H9 (cell line): ENCODE measurements at regions not wholly inside any gene's neighbourhood (a gene's known extent, or its start where the extent isn't known, plus 50 kb on each side); places are given as distances from the start of the nearest gene placed in this dataset.

Experiments
- DNase-seq: peaks from one replicate; pipeline ENCODE4 v3.0.0-alpha.2; 2017
- H2AFZ ChIP-seq: one replicate; pipeline ENCODE4 v1.6.1; 2013; ENCODE audit warnings: mild to moderate bottlenecking, low read length, control low read depth, moderate library complexity
- H2AK5ac ChIP-seq: 2 replicates; pipeline ENCODE4 v1.6.1; 2013; ENCODE audit warnings: low read length, control low read depth, mixed read lengths; ENCODE audit not compliant: insufficient read length
- H2BK120ac ChIP-seq: one replicate; pipeline ENCODE4 v1.6.1; 2013; ENCODE audit warnings: low read depth, mild to moderate bottlenecking, low read length, control low read depth, inconsistent platforms; ENCODE audit not compliant: poor library complexity, severe bottlenecking
- H2BK12ac ChIP-seq: 2 replicates; pipeline ENCODE4 v1.6.1; 2013; ENCODE audit warnings: low read length, control low read depth, mixed read lengths, low read depth; ENCODE audit not compliant: insufficient read length
- H2BK15ac ChIP-seq: 2 replicates; pipeline ENCODE4 v1.6.1; 2013; ENCODE audit warnings: low read depth, low read length, control low read depth
- H2BK20ac ChIP-seq: one replicate; pipeline ENCODE4 v1.6.1; 2013; ENCODE audit warnings: low read depth, mild to moderate bottlenecking, low read length, control low read depth, inconsistent platforms; ENCODE audit not compliant: poor library complexity, severe bottlenecking
- H2BK5ac ChIP-seq: 2 replicates; pipeline ENCODE4 v1.6.1; 2013; ENCODE audit warnings: low read length, control low read depth, mixed read lengths; ENCODE audit not compliant: insufficient read length
- H3K14ac ChIP-seq: 2 replicates; pipeline ENCODE4 v1.6.1; 2013; ENCODE audit warnings: low read length, control low read depth; ENCODE audit not compliant: insufficient read depth
- H3K18ac ChIP-seq: 2 replicates; pipeline ENCODE4 v1.6.1; 2013; ENCODE audit warnings: low read depth, mild to moderate bottlenecking, mixed read lengths, low read length, control low read depth; ENCODE audit not compliant: insufficient read length
- H3K23ac ChIP-seq: 2 replicates; pipeline ENCODE4 v1.6.1; 2013; ENCODE audit warnings: low read length, control low read depth, mixed read lengths, low read depth; ENCODE audit not compliant: insufficient read length
- H3K23me2 ChIP-seq: 2 replicates; pipeline ENCODE4 v1.6.1; 2013; ENCODE audit warnings: low read depth, mild to moderate bottlenecking, mixed read lengths, low read length, control low read depth; ENCODE audit not compliant: insufficient read length, poor library complexity, severe bottlenecking
- H3K27ac ChIP-seq: 2 replicates; pipeline ENCODE4 v1.5.1; 2013; ENCODE audit warnings: low read length, control low read depth, mixed read lengths, low read depth; ENCODE audit not compliant: insufficient read length
- H3K27me3 ChIP-seq: 2 replicates; pipeline ENCODE4 v1.6.1; 2013; ENCODE audit warnings: low read length, control low read depth, inconsistent platforms; ENCODE audit not compliant: insufficient read depth
- H3K4ac ChIP-seq: 2 replicates; pipeline ENCODE4 v1.6.1; 2013; ENCODE audit warnings: low read depth, mild to moderate bottlenecking, control low read depth, inconsistent platforms, low read length, moderate library complexity
- H3K4me1 ChIP-seq: 2 replicates; pipeline ENCODE4 v1.6.1; 2013; ENCODE audit warnings: low read length, control low read depth, inconsistent platforms; ENCODE audit not compliant: insufficient read depth
- H3K4me2 ChIP-seq: 2 replicates; pipeline ENCODE4 v1.6.1; 2013; ENCODE audit warnings: low read length, control low read depth, mixed read lengths; ENCODE audit not compliant: insufficient read length, insufficient read depth
- H3K56ac ChIP-seq: 2 replicates; pipeline ENCODE4 v1.6.1; 2013; ENCODE audit warnings: low read depth, mild to moderate bottlenecking, mixed read lengths, low read length, control low read depth; ENCODE audit not compliant: insufficient read length
- H3K79me1 ChIP-seq: 2 replicates; pipeline ENCODE4 v1.6.1; 2013; ENCODE audit warnings: low read depth, mild to moderate bottlenecking, moderate library complexity, low read length, control low read depth, inconsistent platforms; ENCODE audit not compliant: insufficient read depth, poor library complexity, severe bottlenecking
- H3K79me2 ChIP-seq: 2 replicates; pipeline ENCODE4 v1.6.1; 2013; ENCODE audit warnings: low read length, control low read depth, inconsistent platforms; ENCODE audit not compliant: insufficient read depth
- H3K9ac ChIP-seq: 2 replicates; pipeline ENCODE4 v1.6.1; 2013; ENCODE audit warnings: low read length, control low read depth, mixed read lengths; ENCODE audit not compliant: insufficient read length; ENCODE audit errors: extremely low read depth
- H3K9me3 ChIP-seq: one replicate; pipeline ENCODE4 v1.6.1; 2013; ENCODE audit warnings: low read depth, low read length, inconsistent platforms; ENCODE audit not compliant: control insufficient read depth
- H3T11ph ChIP-seq: one replicate; pipeline ENCODE4 v1.6.1; 2013; ENCODE audit warnings: mild to moderate bottlenecking, low read length, control low read depth, inconsistent platforms
- H4K20me1 ChIP-seq: one replicate; pipeline ENCODE4 v1.6.1; 2013; ENCODE audit not compliant: control insufficient read depth, insufficient read length, insufficient read depth
- H4K5ac ChIP-seq: 2 replicates; pipeline ENCODE4 v1.6.1; 2013; ENCODE audit warnings: low read depth, mild to moderate bottlenecking, mixed read lengths, low read length, control low read depth; ENCODE audit not compliant: insufficient read length
- H4K8ac ChIP-seq: replicated peaks from 2 replicates; pipeline ENCODE4 v1.6.1; 2013; ENCODE audit warnings: low read length, control low read depth, mixed read lengths, low read depth; ENCODE audit not compliant: insufficient read length
- H4K91ac ChIP-seq: 2 replicates; pipeline ENCODE4 v1.6.1; 2013; ENCODE audit warnings: low read depth, mild to moderate bottlenecking, moderate library complexity, mixed read lengths, low read length, control low read depth; ENCODE audit not compliant: insufficient read length
- H3K27ac Mint-ChIP-seq, 3 experiments: 2 replicates in 2 of 3; 3 replicates in 1 of 3; pipeline ENCODE4 v1.8.0; 2020 to 2021; ENCODE audit warnings: mixed read lengths in 3 of 3, mild to moderate bottlenecking in 1 of 3, moderate library complexity in 1 of 3
- H3K27me3 Mint-ChIP-seq: 2 replicates; pipeline ENCODE4 v1.8.0; 2021; ENCODE audit warnings: low read depth, mild to moderate bottlenecking, moderate library complexity, mixed read lengths
- H3K36me3 Mint-ChIP-seq, 3 experiments: 2 replicates in 2 of 3; 3 replicates in 1 of 3; pipeline ENCODE4 v1.8.0; 2020 to 2021; ENCODE audit warnings: low read depth in 3 of 3, mixed read lengths in 3 of 3; ENCODE audit not compliant: insufficient read depth in 1 of 3
- H3K4me1 Mint-ChIP-seq, 2 experiments: 2 replicates each; pipeline ENCODE4 v1.8.0; 2020; ENCODE audit warnings: mixed read lengths in 2 of 2
- H3K4me3 Mint-ChIP-seq, 2 experiments: 2 replicates in 1 of 2; 3 replicates in 1 of 2; pipeline ENCODE4 v1.8.0; 2020 to 2021; ENCODE audit warnings: mild to moderate bottlenecking in 2 of 2, mixed read lengths in 2 of 2, moderate library complexity in 1 of 2
- H3K9me3 Mint-ChIP-seq, 2 experiments: 2 replicates in 1 of 2; 3 replicates in 1 of 2; pipeline ENCODE4 v1.8.0; 2020; ENCODE audit warnings: mild to moderate bottlenecking in 2 of 2, mixed read lengths in 2 of 2, moderate library complexity in 1 of 2
- WGBS: extraction: QIAGEN DNeasy Blood & Tissue Kit; methylation state at CpG from one replicate; pipeline ENCODE4 v1.1.7; 2013; ENCODE audit warnings: missing lambda C conversion rate, low lambda C conversion rate, mixed read lengths; ENCODE audit not compliant: insufficient read length; ENCODE audit errors: extremely low coverage; 5-methylcytosine and 5-hydroxymethylcytosine counted together
- TF ChIP-seq, protein P1 (sequence below): fragments of 200-600 bp; sonication (generic); conservative IDR thresholded peaks from 3 replicates; pipeline ENCODE4 v1.8.0; 2021; ENCODE audit warnings: antibody characterized with exemption, mild to moderate bottlenecking

DNA sequence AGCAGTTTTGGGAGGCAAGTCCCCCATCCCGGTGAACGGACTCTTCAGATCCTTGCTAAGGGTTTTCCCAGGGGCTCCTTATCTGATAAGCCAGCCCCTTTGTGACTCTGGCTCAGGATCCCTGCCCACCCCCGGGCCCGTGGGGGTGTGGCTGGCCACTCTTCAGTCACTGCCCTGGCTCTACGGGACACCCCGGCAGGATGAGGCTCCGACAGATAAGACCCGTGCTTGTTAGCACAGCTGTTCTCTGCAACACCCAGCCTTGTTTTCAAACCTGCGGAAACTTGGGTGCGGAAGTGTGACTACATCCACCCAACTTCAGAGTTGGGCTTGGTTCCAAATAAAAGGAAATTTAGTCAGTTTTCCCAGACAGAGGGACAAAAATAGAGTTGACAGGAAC lies 66.7 kb upstream of the PODXL start:
- H2BK120ac ChIP-seq = no peak overlapping the region
- H4K91ac ChIP-seq = no peak overlapping the region
- DNase-seq = no peak
- no peaks in the 10 kb centered on the region for H3K23me2 ChIP-seq
- no peak overlapping the region for H3K18ac ChIP-seq
- H2AFZ ChIP-seq = no peak overlapping the region
- no peak overlapping the region for H3K56ac ChIP-seq
- H4K8ac ChIP-seq = no peak overlapping the region
- H3K4me3 Mint-ChIP-seq = no peak overlapping the region
- no peaks in the 10 kb centered on the region; the same call in 1 of the 2 replicates for H3K4me1 ChIP-seq
- no peak overlapping the region for H3K27ac ChIP-seq
- H2AK5ac ChIP-seq = no peak overlapping the region
- H3K27me3 ChIP-seq = no peaks in the 10 kb centered on the region
- H3K9me3 Mint-ChIP-seq = no peaks in the 10 kb centered on the region; a peak in 2 of 5 replicates
- H3K79me2 ChIP-seq = no peaks in the 10 kb centered on the region
- no peaks in the 10 kb centered on the region for H3K79me1 ChIP-seq
- H3T11ph ChIP-seq = no peak overlapping the region
- peaks cover 2% of the 10 kb centered on the region; the same call in 1 of the 2 replicates for H3K27me3 Mint-ChIP-seq
- no peaks in the 10 kb centered on the region for H3K9me3 ChIP-seq
- no peak overlapping the region for H3K23ac ChIP-seq
- H3K4me1 Mint-ChIP-seq = peaks cover 62 to 64% of the 10 kb centered on the region in 2 experiments
- no peak overlapping the region for H2BK15ac ChIP-seq
- no peaks in the 10 kb centered on the region for H4K20me1 ChIP-seq
- no peak overlapping the region for H3K9ac ChIP-seq
- no peak overlapping the region for H2BK20ac ChIP-seq
- no peaks in the 10 kb centered on the region; a peak in 1 of 7 replicates for H3K36me3 Mint-ChIP-seq
- TF ChIP-seq, protein P1, sequence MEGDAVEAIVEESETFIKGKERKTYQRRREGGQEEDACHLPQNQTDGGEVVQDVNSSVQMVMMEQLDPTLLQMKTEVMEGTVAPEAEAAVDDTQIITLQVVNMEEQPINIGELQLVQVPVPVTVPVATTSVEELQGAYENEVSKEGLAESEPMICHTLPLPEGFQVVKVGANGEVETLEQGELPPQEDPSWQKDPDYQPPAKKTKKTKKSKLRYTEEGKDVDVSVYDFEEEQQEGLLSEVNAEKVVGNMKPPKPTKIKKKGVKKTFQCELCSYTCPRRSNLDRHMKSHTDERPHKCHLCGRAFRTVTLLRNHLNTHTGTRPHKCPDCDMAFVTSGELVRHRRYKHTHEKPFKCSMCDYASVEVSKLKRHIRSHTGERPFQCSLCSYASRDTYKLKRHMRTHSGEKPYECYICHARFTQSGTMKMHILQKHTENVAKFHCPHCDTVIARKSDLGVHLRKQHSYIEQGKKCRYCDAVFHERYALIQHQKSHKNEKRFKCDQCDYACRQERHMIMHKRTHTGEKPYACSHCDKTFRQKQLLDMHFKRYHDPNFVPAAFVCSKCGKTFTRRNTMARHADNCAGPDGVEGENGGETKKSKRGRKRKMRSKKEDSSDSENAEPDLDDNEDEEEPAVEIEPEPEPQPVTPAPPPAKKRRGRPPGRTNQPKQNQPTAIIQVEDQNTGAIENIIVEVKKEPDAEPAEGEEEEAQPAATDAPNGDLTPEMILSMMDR = no peak
- no peak overlapping the region for H2BK5ac ChIP-seq
- no peak overlapping the region for H3K14ac ChIP-seq
- H3K27ac Mint-ChIP-seq = peak overlapping the region in 1 of 3 experiments; percentile 85; a peak in 2 of 7 replicates
- WGBS = no CpG with 5 or more reads among the region's 10 CpGs
- H4K5ac ChIP-seq = no peak overlapping the region
- H2BK12ac ChIP-seq = no peak overlapping the region
- no peak overlapping the region for H3K4me2 ChIP-seq
- H3K4ac ChIP-seq = no peak overlapping the region
